ENCODE measurements at regions not wholly inside any gene's neighbourhood (a gene's known extent, or its start where the extent isn't known, plus 50 kb on each side); places are given as distances from the start of the nearest gene placed in this dataset.

DNA sequence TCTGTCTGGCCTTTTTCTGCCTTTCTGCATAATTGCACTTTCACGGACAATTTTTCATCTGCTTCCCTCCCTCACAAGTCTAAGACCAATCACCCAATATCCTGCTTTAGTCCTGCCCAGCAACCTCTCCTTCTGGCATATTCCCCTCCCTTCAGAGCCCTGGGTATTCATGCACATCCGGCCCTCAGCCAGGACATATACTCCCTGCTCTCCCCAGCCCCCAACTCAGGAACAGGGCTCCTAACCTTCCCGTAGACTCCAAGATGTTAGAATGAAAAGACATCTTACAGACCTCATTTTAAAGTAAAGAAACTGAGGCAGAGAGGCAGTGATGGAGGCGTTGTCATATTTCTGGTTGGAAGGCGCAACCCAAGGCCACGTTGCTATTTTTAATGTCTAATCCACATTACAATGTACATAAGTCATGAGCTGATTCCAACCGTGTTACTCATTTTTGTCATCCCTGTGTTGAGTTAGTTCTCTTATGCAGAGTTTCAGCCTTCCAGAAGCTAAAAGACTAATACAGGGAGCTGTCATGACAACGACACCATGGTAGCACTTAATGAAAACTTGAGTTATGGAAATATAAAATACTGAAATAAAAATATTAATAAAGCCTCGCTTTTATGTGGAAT lies 209.2 kb downstream of the TSHZ3 start:
- H3K27ac ChIP-seq (ENCODE audit: low read depth in 1 of 3, low read length in 2 of 3): no peak overlapping the region
- H3K36me3 ChIP-seq (ENCODE audit: control insufficient read depth in 3 of 3, insufficient read depth in 2 of 3, low read depth in 1 of 3, low read length in 3 of 3): no peaks in the 10 kb centered on the region
- H3K4me1 ChIP-seq (ENCODE audit: control insufficient read depth in 3 of 3, insufficient read depth in 2 of 3, low read depth in 1 of 3, low read length in 2 of 3): no peaks in the 10 kb centered on the region
- DNase-seq: no peak
- FAIRE-seq: no peak
- H3K4me3 ChIP-seq (ENCODE audit: low read depth in 1 of 3, low read length in 3 of 3): no peak overlapping the region
- 84 to 88% (median 84%) methylated on average over 9 of the region's 9 CpGs for WGBS, 3 donors
- H3K27me3 ChIP-seq (ENCODE audit: control insufficient read depth in 3 of 3, insufficient read depth in 3 of 3, low read length in 3 of 3): peaks cover 0 to 2% (median 0%) of the 10 kb centered on the region in 3 donors
- H3K9me3 ChIP-seq (ENCODE audit: control insufficient read depth in 2 of 2, insufficient read depth in 1 of 2, low read depth in 1 of 2, low read length in 1 of 2): no peaks in the 10 kb centered on the region

- Histone ChIP-seq H3K27ac (ENCODE audit: low read depth in 1 of 3, low read length in 2 of 3) (no peak overlapping the region), H3K4me1 (ENCODE audit: control insufficient read depth in 3 of 3, insufficient read depth in 2 of 3, low read depth in 1 of 3, low read length in 2 of 3) (no peaks in the 10 kb centered on the region), H3K4me3 (ENCODE audit: low read depth in 1 of 3, low read length in 3 of 3) (no peak overlapping the region), H3K36me3 (ENCODE audit: control insufficient read depth in 3 of 3, insufficient read depth in 2 of 3, low read depth in 1 of 3, low read length in 3 of 3) (no peaks in the 10 kb centered on the region), H3K9me3 (ENCODE audit: control insufficient read depth in 2 of 2, insufficient read depth in 1 of 2, low read depth in 1 of 2, low read length in 1 of 2) (no peaks in the 10 kb centered on the region), H3K27me3 (ENCODE audit: control insufficient read depth in 3 of 3, insufficient read depth in 3 of 3, low read length in 3 of 3) (peaks cover 0 to 2% (median 0%) of the 10 kb centered on the region in 3 donors)
- FAIRE-seq (no peak), DNase-seq (no peak)
- 15 to 75% (median 38%) methylated on average over 1 of the region's 1 CpG for WGBS, 3 donors
Measured at GRCh38 chr19:31138077-31138476, 211.2 kb downstream of the TSHZ3 start.

- no peaks in the 10 kb centered on the region for H3K9me3 ChIP-seq (ENCODE audit: control insufficient read depth in 2 of 2, insufficient read depth in 1 of 2, low read depth in 1 of 2, low read length in 1 of 2)
- H3K27me3 ChIP-seq (ENCODE audit: control insufficient read depth in 3 of 3, insufficient read depth in 3 of 3, low read length in 3 of 3): peaks cover 0 to 2% (median 0%) of the 10 kb centered on the region in 3 donors
- no peaks in the 10 kb centered on the region for H3K36me3 ChIP-seq (ENCODE audit: control insufficient read depth in 3 of 3, insufficient read depth in 2 of 3, low read depth in 1 of 3, low read length in 3 of 3)
- no peak overlapping the region for H3K4me3 ChIP-seq (ENCODE audit: low read depth in 1 of 3, low read length in 3 of 3)
- FAIRE-seq (no peak), DNase-seq (no peak)
- 68 to 74% (median 72%) methylated on average over 2 of the region's 2 CpGs for WGBS, 3 donors
- H3K27ac ChIP-seq (ENCODE audit: low read depth in 1 of 3, low read length in 2 of 3): no peak overlapping the region
- H3K4me1 ChIP-seq (ENCODE audit: control insufficient read depth in 3 of 3, insufficient read depth in 2 of 3, low read depth in 1 of 3, low read length in 2 of 3): no peaks in the 10 kb centered on the region
Measured at GRCh38 chr19:31135841-31136240, 213.4 kb downstream of the TSHZ3 start.

- FAIRE-seq: no peak
- no peak for DNase-seq
- H3K36me3 ChIP-seq (ENCODE audit: control insufficient read depth in 3 of 3, insufficient read depth in 2 of 3, low read depth in 1 of 3, low read length in 3 of 3): no peaks in the 10 kb centered on the region
- WGBS, 3 donors: 73 to 92% (median 79%) methylated on average over 2 of the region's 2 CpGs
- H3K4me3 ChIP-seq (ENCODE audit: low read depth in 1 of 3, low read length in 3 of 3): no peak overlapping the region
- H3K27ac ChIP-seq (ENCODE audit: low read depth in 1 of 3, low read length in 2 of 3): no peak overlapping the region
- H3K9me3 ChIP-seq (ENCODE audit: control insufficient read depth in 2 of 2, insufficient read depth in 1 of 2, low read depth in 1 of 2, low read length in 1 of 2): no peaks in the 10 kb centered on the region
- no peaks in the 10 kb centered on the region for H3K4me1 ChIP-seq (ENCODE audit: control insufficient read depth in 3 of 3, insufficient read depth in 2 of 3, low read depth in 1 of 3, low read length in 2 of 3)
- peaks cover 0 to 2% (median 0%) of the 10 kb centered on the region in 3 donors for H3K27me3 ChIP-seq (ENCODE audit: control insufficient read depth in 3 of 3, insufficient read depth in 3 of 3, low read length in 3 of 3)
Measured at GRCh38 chr19:31132753-31133110, 216.5 kb downstream of the TSHZ3 start.

DNA sequence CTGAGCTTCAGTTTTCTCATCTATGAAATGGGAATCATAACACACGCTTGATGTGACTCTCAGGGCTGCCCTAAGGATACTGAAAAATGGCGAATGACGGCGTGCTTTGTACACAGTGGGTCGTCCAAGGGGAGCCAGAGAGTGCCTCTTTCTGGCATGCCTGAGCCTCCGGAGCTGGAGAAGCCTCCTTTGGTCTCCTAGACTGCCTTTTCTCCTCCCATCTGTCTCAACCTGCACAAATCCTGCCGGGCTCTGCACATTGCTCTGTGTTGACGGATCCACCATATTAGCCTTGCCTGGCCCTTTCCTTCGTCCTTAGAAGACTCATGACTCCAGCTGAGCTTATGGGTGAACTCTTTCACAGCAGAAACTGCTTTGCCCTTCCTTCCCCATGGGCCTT lies 220.9 kb downstream of the TSHZ3 start:
- FAIRE-seq: no peak
- Histone ChIP-seq H3K4me1 (ENCODE audit: control insufficient read depth in 3 of 3, insufficient read depth in 2 of 3, low read depth in 1 of 3, low read length in 2 of 3) (no peaks in the 10 kb centered on the region), H3K36me3 (ENCODE audit: control insufficient read depth in 3 of 3, insufficient read depth in 2 of 3, low read depth in 1 of 3, low read length in 3 of 3) (no peaks in the 10 kb centered on the region), H3K27ac (ENCODE audit: low read depth in 1 of 3, low read length in 2 of 3) (no peak overlapping the region), H3K27me3 (ENCODE audit: control insufficient read depth in 3 of 3, insufficient read depth in 3 of 3, low read length in 3 of 3) (no peaks in the 10 kb centered on the region), H3K9me3 (ENCODE audit: control insufficient read depth in 2 of 2, insufficient read depth in 1 of 2, low read depth in 1 of 2, low read length in 1 of 2) (no peaks in the 10 kb centered on the region), H3K4me3 (ENCODE audit: low read depth in 1 of 3, low read length in 3 of 3) (no peak overlapping the region)
- WGBS, 3 donors: 90 to 93% (median 90%) methylated on average over 9 of the region's 9 CpGs
- no peak for DNase-seq

DNA sequence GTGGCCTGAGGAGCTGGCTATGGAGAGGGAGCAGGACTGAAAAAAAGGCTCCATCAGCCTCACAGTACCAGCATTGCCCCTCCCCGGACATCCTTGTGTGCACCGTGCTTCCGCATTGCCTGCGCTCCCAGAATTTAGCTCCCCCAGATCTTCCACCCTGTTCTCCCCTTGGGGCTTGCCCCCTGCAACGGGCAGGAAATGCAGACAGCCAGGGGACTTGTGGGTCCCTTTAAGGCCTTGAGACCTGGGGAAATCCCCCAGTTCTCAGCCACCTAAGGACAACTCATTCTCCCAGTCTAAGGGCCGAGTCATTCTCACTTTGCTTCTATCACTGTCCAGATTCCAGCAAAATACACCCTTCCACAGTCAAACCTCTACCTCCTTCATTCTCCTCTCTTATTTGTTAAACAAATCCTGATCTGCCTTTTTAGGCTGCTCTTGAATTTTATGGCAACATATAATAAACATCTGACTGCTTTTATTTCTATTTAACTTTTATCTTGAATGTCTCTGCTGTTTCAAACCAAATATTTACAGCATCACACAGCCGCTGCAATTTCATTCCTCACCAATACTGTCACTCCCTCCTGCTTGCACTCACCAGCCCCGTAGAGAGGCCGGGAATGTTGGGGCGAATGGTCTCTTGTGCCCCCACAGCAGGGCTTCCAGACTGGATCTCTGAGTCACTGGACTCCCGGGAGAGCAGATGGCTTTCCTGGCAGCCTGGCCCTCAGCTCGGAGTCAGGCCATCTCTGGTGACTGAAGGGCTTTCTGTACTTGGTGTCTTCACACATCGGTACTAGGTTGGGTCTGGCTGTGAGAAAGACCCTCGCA lies 221.9 kb downstream of the TSHZ3 start:
- FAIRE-seq: no peak

GRCh38 chr19:31126236-31126635 lies 223.0 kb downstream of the TSHZ3 start:
- Histone ChIP-seq H3K36me3 (ENCODE audit: control insufficient read depth in 3 of 3, insufficient read depth in 2 of 3, low read depth in 1 of 3, low read length in 3 of 3) (no peaks in the 10 kb centered on the region), H3K9me3 (ENCODE audit: control insufficient read depth in 2 of 2, insufficient read depth in 1 of 2, low read depth in 1 of 2, low read length in 1 of 2) (no peaks in the 10 kb centered on the region), H3K27ac (ENCODE audit: low read depth in 1 of 3, low read length in 2 of 3) (no peak overlapping the region), H3K4me1 (ENCODE audit: control insufficient read depth in 3 of 3, insufficient read depth in 2 of 3, low read depth in 1 of 3, low read length in 2 of 3) (no peaks in the 10 kb centered on the region), H3K27me3 (ENCODE audit: control insufficient read depth in 3 of 3, insufficient read depth in 3 of 3, low read length in 3 of 3) (no peaks in the 10 kb centered on the region), H3K4me3 (ENCODE audit: low read depth in 1 of 3, low read length in 3 of 3) (no peak overlapping the region)
- DNase-seq (peak in 1 of 2 donors; percentile 19), FAIRE-seq (no peak)
- WGBS, 3 donors: 22 to 89% (median 44%) methylated on average over 6 of the region's 6 CpGs

More for the DNA sequence above, 221.9 kb downstream of the TSHZ3 start:
- DNase-seq: peak in 1 of 2 donors; percentile 13
- no peaks in the 10 kb centered on the region for H3K4me1 ChIP-seq (ENCODE audit: control insufficient read depth in 3 of 3, insufficient read depth in 2 of 3, low read depth in 1 of 3, low read length in 2 of 3)
- H3K27ac ChIP-seq (ENCODE audit: low read depth in 1 of 3, low read length in 2 of 3): peak overlapping the region in 1 of 3 donors; percentile 34
- no peak overlapping the region for H3K4me3 ChIP-seq (ENCODE audit: low read depth in 1 of 3, low read length in 3 of 3)
- H3K9me3 ChIP-seq (ENCODE audit: control insufficient read depth in 2 of 2, insufficient read depth in 1 of 2, low read depth in 1 of 2, low read length in 1 of 2): no peaks in the 10 kb centered on the region
- no peaks in the 10 kb centered on the region for H3K36me3 ChIP-seq (ENCODE audit: control insufficient read depth in 3 of 3, insufficient read depth in 2 of 3, low read depth in 1 of 3, low read length in 3 of 3)
- H3K27me3 ChIP-seq (ENCODE audit: control insufficient read depth in 3 of 3, insufficient read depth in 3 of 3, low read length in 3 of 3): no peaks in the 10 kb centered on the region
- WGBS, 3 donors: 61 to 67% (median 61%) methylated on average over 14 of the region's 14 CpGs

- Histone ChIP-seq H3K36me3 (ENCODE audit: control insufficient read depth in 3 of 3, insufficient read depth in 2 of 3, low read depth in 1 of 3, low read length in 3 of 3) (no peaks in the 10 kb centered on the region), H3K4me1 (ENCODE audit: control insufficient read depth in 3 of 3, insufficient read depth in 2 of 3, low read depth in 1 of 3, low read length in 2 of 3) (no peaks in the 10 kb centered on the region), H3K27ac (ENCODE audit: low read depth in 1 of 3, low read length in 2 of 3) (no peak overlapping the region), H3K27me3 (ENCODE audit: control insufficient read depth in 3 of 3, insufficient read depth in 3 of 3, low read length in 3 of 3) (no peaks in the 10 kb centered on the region), H3K4me3 (ENCODE audit: low read depth in 1 of 3, low read length in 3 of 3) (no peak overlapping the region), H3K9me3 (ENCODE audit: control insufficient read depth in 2 of 2, insufficient read depth in 1 of 2, low read depth in 1 of 2, low read length in 1 of 2) (no peaks in the 10 kb centered on the region)
- FAIRE-seq: no peak
- no peak for DNase-seq
- WGBS, 3 donors: 73 to 91% (median 91%) methylated on average over 5 of the region's 5 CpGs
Measured at GRCh38 chr19:31125071-31125470, 224.2 kb downstream of the TSHZ3 start.
